ENCODE measurements at regions not wholly inside any gene's neighbourhood (a gene's known extent, or its start where the extent isn't known, plus 50 kb on each side); places are given as distances from the start of the nearest gene placed in this dataset.

GRCh38 chr2:53252115-53252514 lies 515.5 kb upstream of the CHAC2 start:
- DNase-seq = peak; percentile 9
- no peak overlapping the region for H3K4me3 Mint-ChIP-seq
- H3K36me3 Mint-ChIP-seq (ENCODE audit: low read depth) = no peaks in the 10 kb centered on the region
- H3K27me3 Mint-ChIP-seq = no peaks in the 10 kb centered on the region
- H3K9me3 Mint-ChIP-seq = no peaks in the 10 kb centered on the region
- intact Hi-C loops (cut with micrococcal nuclease) = no loop called here
- no peak overlapping the region for H3K27ac Mint-ChIP-seq
- no peaks in the 10 kb centered on the region for H3K4me1 Mint-ChIP-seq

GRCh38 chr2:53247956-53248735 lies 519.5 kb upstream of the CHAC2 start:
- no peak overlapping the region for H3K27ac Mint-ChIP-seq
- no peaks in the 10 kb centered on the region for H3K9me3 Mint-ChIP-seq
- no peaks in the 10 kb centered on the region for H3K36me3 Mint-ChIP-seq (ENCODE audit: low read depth)
- DNase-seq = peak; percentile 18
- no peaks in the 10 kb centered on the region for H3K27me3 Mint-ChIP-seq
- intact Hi-C loops (cut with micrococcal nuclease) = no loop called here
- no peaks in the 10 kb centered on the region for H3K4me1 Mint-ChIP-seq
- no peak overlapping the region for H3K4me3 Mint-ChIP-seq

- DNase-seq = no peak
- no peaks in the 10 kb centered on the region for H3K27me3 Mint-ChIP-seq
Measured at GRCh38 chr2:53243430-53243829, 524.2 kb upstream of the CHAC2 start.

GRCh38 chr2:53242090-53242489 lies 525.5 kb upstream of the CHAC2 start:
- no peak overlapping the region for H3K27ac Mint-ChIP-seq
- no peak for DNase-seq
- H3K9me3 Mint-ChIP-seq = no peaks in the 10 kb centered on the region
- H3K4me3 Mint-ChIP-seq = no peak overlapping the region
- H3K4me1 Mint-ChIP-seq = no peaks in the 10 kb centered on the region
- H3K27me3 Mint-ChIP-seq = no peaks in the 10 kb centered on the region
- intact Hi-C loops (cut with micrococcal nuclease) = no loop called here
- no peaks in the 10 kb centered on the region for H3K36me3 Mint-ChIP-seq (ENCODE audit: low read depth)

More at GRCh38 chr2:53243430-53243829, 524.2 kb upstream of the CHAC2 start:
- H3K27ac Mint-ChIP-seq = no peak overlapping the region
- no peaks in the 10 kb centered on the region for H3K36me3 Mint-ChIP-seq (ENCODE audit: low read depth)
- H3K4me3 Mint-ChIP-seq = no peak overlapping the region
- intact Hi-C loops (cut with micrococcal nuclease) = no loop called here
- H3K4me1 Mint-ChIP-seq = no peaks in the 10 kb centered on the region
- H3K9me3 Mint-ChIP-seq = no peaks in the 10 kb centered on the region

GRCh38 chr2:53235836-53236582 lies 531.6 kb upstream of the CHAC2 start:
- Mint-ChIP-seq H3K4me1 (no peaks in the 10 kb centered on the region), H3K27ac (no peak overlapping the region), H3K9me3 (no peaks in the 10 kb centered on the region), H3K36me3 (ENCODE audit: low read depth) (no peaks in the 10 kb centered on the region), H3K27me3 (no peaks in the 10 kb centered on the region), H3K4me3 (no peak overlapping the region)
- no peak for DNase-seq
- intact Hi-C loops (cut with micrococcal nuclease) = no loop called here

- Mint-ChIP-seq H3K4me1 (no peaks in the 10 kb centered on the region), H3K9me3 (no peaks in the 10 kb centered on the region), H3K27me3 (no peaks in the 10 kb centered on the region), H3K36me3 (ENCODE audit: low read depth) (no peaks in the 10 kb centered on the region), H3K27ac (no peak overlapping the region), H3K4me3 (no peak overlapping the region)
- intact Hi-C loops (cut with micrococcal nuclease) = no loop called here
- DNase-seq = no peak
Measured at GRCh38 chr2:53234548-53234903, 533.1 kb upstream of the CHAC2 start.

GRCh38 chr2:53233759-53234547 lies 533.7 kb upstream of the CHAC2 start:
- H3K4me1 Mint-ChIP-seq = no peaks in the 10 kb centered on the region
- no peak overlapping the region for H3K4me3 Mint-ChIP-seq
- intact Hi-C loops (cut with micrococcal nuclease) = no loop called here
- DNase-seq = no peak
- no peaks in the 10 kb centered on the region for H3K27me3 Mint-ChIP-seq
- H3K9me3 Mint-ChIP-seq = no peaks in the 10 kb centered on the region
- H3K27ac Mint-ChIP-seq = no peak overlapping the region
- H3K36me3 Mint-ChIP-seq (ENCODE audit: low read depth) = no peaks in the 10 kb centered on the region

- Mint-ChIP-seq H3K27me3 (no peaks in the 10 kb centered on the region), H3K4me1 (no peaks in the 10 kb centered on the region), H3K27ac (no peak overlapping the region), H3K9me3 (no peaks in the 10 kb centered on the region), H3K4me3 (no peak overlapping the region), H3K36me3 (ENCODE audit: low read depth) (no peaks in the 10 kb centered on the region)
- intact Hi-C loops (cut with micrococcal nuclease) = no loop called here
- no peak for DNase-seq
Measured at GRCh38 chr2:53231908-53232307, 535.7 kb upstream of the CHAC2 start.

GRCh38 chr2:53230691-53231090 lies 536.9 kb upstream of the CHAC2 start:
- DNase-seq = no peak
- Mint-ChIP-seq H3K4me1 (no peaks in the 10 kb centered on the region), H3K27ac (no peak overlapping the region), H3K27me3 (no peaks in the 10 kb centered on the region), H3K4me3 (no peak overlapping the region), H3K9me3 (no peaks in the 10 kb centered on the region), H3K36me3 (ENCODE audit: low read depth) (no peaks in the 10 kb centered on the region)
- intact Hi-C loops (cut with micrococcal nuclease) = no loop called here

GRCh38 chr2:53227535-53227934 lies 540.1 kb upstream of the CHAC2 start:
- Mint-ChIP-seq H3K36me3 (ENCODE audit: low read depth) (no peaks in the 10 kb centered on the region), H3K4me1 (no peaks in the 10 kb centered on the region), H3K9me3 (no peaks in the 10 kb centered on the region), H3K27ac (no peak overlapping the region), H3K4me3 (no peak overlapping the region), H3K27me3 (no peaks in the 10 kb centered on the region)
- no peak for DNase-seq
- intact Hi-C loops (cut with micrococcal nuclease) = loop anchor here (10.0 kb wide), 1 partner anchor 757 kb away; no protein-coding TSS in a partner anchor

GRCh38 chr2:53220969-53221368 lies 546.6 kb upstream of the CHAC2 start:
- no peaks in the 10 kb centered on the region for H3K36me3 Mint-ChIP-seq (ENCODE audit: low read depth)
- no peaks in the 10 kb centered on the region for H3K27me3 Mint-ChIP-seq
- intact Hi-C loops (cut with micrococcal nuclease) = loop anchor here (10.0 kb wide), 1 partner anchor 764 kb away; no protein-coding TSS in a partner anchor
- no peak overlapping the region for H3K4me3 Mint-ChIP-seq
- DNase-seq = no peak
- H3K4me1 Mint-ChIP-seq = no peaks in the 10 kb centered on the region
- H3K27ac Mint-ChIP-seq = no peak overlapping the region
- no peaks in the 10 kb centered on the region for H3K9me3 Mint-ChIP-seq

- Mint-ChIP-seq H3K4me1 (no peaks in the 10 kb centered on the region), H3K36me3 (ENCODE audit: low read depth) (no peaks in the 10 kb centered on the region), H3K27ac (no peak overlapping the region), H3K27me3 (no peaks in the 10 kb centered on the region), H3K4me3 (no peak overlapping the region), H3K9me3 (peaks cover 6% of the 10 kb centered on the region)
- DNase-seq = no peak
- intact Hi-C loops (cut with micrococcal nuclease) = no loop called here
Measured at GRCh38 chr2:53217250-53217649, 550.4 kb upstream of the CHAC2 start.

GRCh38 chr2:53216805-53217204 lies 550.8 kb upstream of the CHAC2 start:
- H3K9me3 Mint-ChIP-seq = peaks cover 6% of the 10 kb centered on the region
- no peaks in the 10 kb centered on the region for H3K36me3 Mint-ChIP-seq (ENCODE audit: low read depth)
- intact Hi-C loops (cut with micrococcal nuclease) = no loop called here
- H3K27ac Mint-ChIP-seq = no peak overlapping the region
- no peaks in the 10 kb centered on the region for H3K4me1 Mint-ChIP-seq
- H3K27me3 Mint-ChIP-seq = no peaks in the 10 kb centered on the region
- H3K4me3 Mint-ChIP-seq = no peak overlapping the region
- DNase-seq = no peak

GRCh38 chr2:53212576-53212975 lies 555.0 kb upstream of the CHAC2 start:
- no peak overlapping the region for H3K27ac Mint-ChIP-seq

More at GRCh38 chr2:53212576-53212975, 555.0 kb upstream of the CHAC2 start:
- no peak for DNase-seq
- H3K27me3 Mint-ChIP-seq = no peaks in the 10 kb centered on the region
- no peaks in the 10 kb centered on the region for H3K36me3 Mint-ChIP-seq (ENCODE audit: low read depth)
- no peak overlapping the region for H3K4me3 Mint-ChIP-seq
- peaks cover 6% of the 10 kb centered on the region for H3K9me3 Mint-ChIP-seq
- intact Hi-C loops (cut with micrococcal nuclease) = no loop called here
- H3K4me1 Mint-ChIP-seq = no peaks in the 10 kb centered on the region
